Caco-2 (cell line): ENCODE measurements at regions not wholly inside any gene's neighbourhood (a gene's known extent, or its start where the extent isn't known, plus 50 kb on each side); places are given as distances from the start of the nearest gene placed in this dataset.

Source experiments
- BruUV-seq: library from RNA; stranded (reverse); fragments of 400-500 nt; replicated peaks from 2 replicates; lab custom pipeline; 2021; lab: Mats Ljungman, UMichigan
- CTCF ChIA-PET: fragments of 300-600 bp; sonication (Branson Sonifier 250); formaldehyde crosslinking; loops from one replicate; lab custom pipeline; 2022; ENCODE audit warnings: antibody characterized with exemption; lab: Charles Lee
- POLR2A ChIA-PET: fragments of 300-600 bp; sonication (Branson Sonifier 250); formaldehyde crosslinking; loops from one replicate; lab custom pipeline; 2022; ENCODE audit warnings: antibody characterized with exemption; lab: Charles Lee
- DNase-seq, 2 experiments: peaks; one replicate each; pipeline versions ENCODE4 v3.0.0 to v3.0.0-alpha.2; 2020 to 2022
- H3K27me3 ChIP-seq: replicated peaks from 2 replicates; pipeline ENCODE4 v1.6.0; 2011; ENCODE audit warnings: low read length; ENCODE audit not compliant: control insufficient read depth, insufficient read depth
- H3K36me3 ChIP-seq: 2 replicates; pipeline ENCODE4 v1.5.1; 2011; ENCODE audit warnings: low read length; ENCODE audit not compliant: control insufficient read depth, insufficient read depth
- H3K4me1 ChIP-seq: fragments of 250-450 bp; sonication (Bioruptor Pico); 2 replicates; pipeline ENCODE4 v1.5.1; 2020; ENCODE audit warnings: mild to moderate bottlenecking
- H3K4me3 ChIP-seq: 2 replicates; pipeline ENCODE4 v1.5.1; 2011; ENCODE audit warnings: low read depth, mild to moderate bottlenecking, control low read depth, low read length
- H3K9me3 ChIP-seq: fragments of 250-450 bp; sonication (Bioruptor Pico); 2 replicates; pipeline ENCODE4 v1.5.1; 2020; ENCODE audit warnings: mild to moderate bottlenecking, moderate library complexity
- H3K27ac Mint-ChIP-seq: one replicate; pipeline ENCODE4 v1.8.0; 2022; ENCODE audit warnings: mixed read lengths; ENCODE audit not compliant: unreplicated experiment
- H3K27me3 Mint-ChIP-seq: one replicate; pipeline ENCODE4 v1.8.0; 2022; ENCODE audit warnings: mixed read lengths; ENCODE audit not compliant: insufficient read depth, unreplicated experiment
- H3K36me3 Mint-ChIP-seq: one replicate; pipeline ENCODE4 v1.8.0; 2022; ENCODE audit warnings: mild to moderate bottlenecking, mixed read lengths; ENCODE audit not compliant: insufficient read depth, unreplicated experiment
- H3K4me1 Mint-ChIP-seq: one replicate; pipeline ENCODE4 v1.8.0; 2022; ENCODE audit warnings: low read depth, mixed read lengths; ENCODE audit not compliant: unreplicated experiment
- H3K4me3 Mint-ChIP-seq: one replicate; pipeline ENCODE4 v1.8.0; 2022; ENCODE audit warnings: mild to moderate bottlenecking, moderate library complexity, mixed read lengths; ENCODE audit not compliant: unreplicated experiment
- H3K9me3 Mint-ChIP-seq: one replicate; pipeline ENCODE4 v1.8.0; 2022; ENCODE audit warnings: mixed read lengths; ENCODE audit not compliant: unreplicated experiment
- CTCF ChIP-seq, 2 experiments: fragments of 200-600 bp in 1 of 2; IDR thresholded peaks; 1 replicate in 1 of 2; 2 replicates in 1 of 2; pipeline versions ENCODE4 v1.5.1 to v1.8.0; 2011 to 2022; ENCODE audit warnings: antibody characterized with exemption in 1 of 2, control low read depth in 1 of 2, inconsistent platforms in 1 of 2, low read depth in 1 of 2, low read length in 1 of 2, mild to moderate bottlenecking in 1 of 2, moderate library complexity in 1 of 2; ENCODE audit not compliant: insufficient read depth in 1 of 2, severe bottlenecking in 1 of 2, unreplicated experiment in 1 of 2
- intact Hi-C: fragments of 100-400 bp; cut with micrococcal nuclease; formaldehyde crosslinking; loops from one replicate; pipeline ENCODE4 v1.10.0; 2022; ENCODE audit not compliant: unreplicated experiment

GRCh38 chr9:81112627-81113452 is 576.5 kb downstream of the TLE1 start:
- Mint-ChIP-seq H3K4me3 (no peak overlapping the region), H3K27ac (no peak overlapping the region), H3K36me3 (no peaks in the 10 kb centered on the region), H3K9me3 (no peaks in the 10 kb centered on the region), H3K27me3 (no peaks in the 10 kb centered on the region), H3K4me1 (no peaks in the 10 kb centered on the region)
- intact Hi-C loops, result no loop called here
- Histone ChIP-seq H3K4me1 (no peaks in the 10 kb centered on the region), H3K27me3 (no peaks in the 10 kb centered on the region), H3K36me3 (no peaks in the 10 kb centered on the region), H3K4me3 (no peak overlapping the region), H3K9me3 (no peaks in the 10 kb centered on the region)
- ChIA-PET CTCF (no interaction called here), POLR2A (no interaction called here)
- BruUV-seq, result no TSS peak
- no peak for TF ChIP-seq CTCF (IDR thresholded peaks at IDR 0.05; ENCODE audit: insufficient read depth in 1 of 2, low read depth in 1 of 2, low read length in 1 of 2, severe bottlenecking in 1 of 2, unreplicated experiment in 1 of 2)
- DNase-seq, result no peak

- no peak overlapping the region for H3K27ac Mint-ChIP-seq
- intact Hi-C loops, result no loop called here
Observed at GRCh38 chr9:81108821-81109220, 580.5 kb downstream of the TLE1 start.

GRCh38 chr9:81108391-81108790 is 581.0 kb downstream of the TLE1 start:
- no peaks in the 10 kb centered on the region for H3K27me3 Mint-ChIP-seq
- CTCF ChIA-PET, result no interaction called here
- no peaks in the 10 kb centered on the region for H3K9me3 ChIP-seq
- intact Hi-C loops, result no loop called here
- POLR2A ChIA-PET, result no interaction called here
- no peak overlapping the region for H3K27ac Mint-ChIP-seq
- no peaks in the 10 kb centered on the region for H3K4me1 ChIP-seq
- H3K36me3 Mint-ChIP-seq, result no peaks in the 10 kb centered on the region
- no peaks in the 10 kb centered on the region for H3K4me1 Mint-ChIP-seq
- no peak for DNase-seq
- H3K27me3 ChIP-seq, result no peaks in the 10 kb centered on the region
- no TSS peak for BruUV-seq
- no peak for TF ChIP-seq CTCF (IDR thresholded peaks at IDR 0.05; ENCODE audit: insufficient read depth in 1 of 2, low read depth in 1 of 2, low read length in 1 of 2, severe bottlenecking in 1 of 2, unreplicated experiment in 1 of 2)
- no peaks in the 10 kb centered on the region for H3K9me3 Mint-ChIP-seq
- H3K4me3 ChIP-seq, result no peak overlapping the region
- no peak overlapping the region for H3K4me3 Mint-ChIP-seq
- H3K36me3 ChIP-seq, result no peaks in the 10 kb centered on the region

More at GRCh38 chr9:81108821-81109220, 580.5 kb downstream of the TLE1 start:
- H3K4me1 Mint-ChIP-seq, result no peaks in the 10 kb centered on the region
- no peak overlapping the region for H3K4me3 Mint-ChIP-seq
- H3K27me3 Mint-ChIP-seq, result no peaks in the 10 kb centered on the region
- Histone ChIP-seq H3K36me3 (no peaks in the 10 kb centered on the region), H3K4me3 (no peak overlapping the region), H3K4me1 (no peaks in the 10 kb centered on the region), H3K27me3 (no peaks in the 10 kb centered on the region), H3K9me3 (no peaks in the 10 kb centered on the region)
- BruUV-seq, result no TSS peak
- H3K9me3 Mint-ChIP-seq, result no peaks in the 10 kb centered on the region
- TF ChIP-seq CTCF (IDR thresholded peaks at IDR 0.05; ENCODE audit: insufficient read depth in 1 of 2, low read depth in 1 of 2, low read length in 1 of 2, severe bottlenecking in 1 of 2, unreplicated experiment in 1 of 2), result no peak
- POLR2A ChIA-PET, result no interaction called here
- DNase-seq, result no peak
- CTCF ChIA-PET, result no interaction called here
- H3K36me3 Mint-ChIP-seq, result no peaks in the 10 kb centered on the region
